Neural cell (in vitro differentiated cells): ENCODE measurements at regions not wholly inside any gene's neighbourhood (a gene's known extent, or its start where the extent isn't known, plus 50 kb on each side); places are given as distances from the start of the nearest gene placed in this dataset.

Experiments
- H2AFZ ChIP-seq: fragments of 200-600, 300-800 bp; sonication (generic), shearing (Covaris generic); 2 replicates; pipeline ENCODE4 v1.6.0; 2014; ENCODE audit warnings: low read depth, mild to moderate bottlenecking, antibody characterized with exemption, low read length, moderate library complexity
- H3F3A ChIP-seq: fragments of 200-600 bp; shearing (Covaris generic); 2 replicates; pipeline ENCODE4 v1.6.1; 2016; ENCODE audit warnings: mild to moderate bottlenecking, moderate library complexity, mixed read lengths, antibody characterized with exemption, low read length; ENCODE audit not compliant: insufficient read depth, poor library complexity, severe bottlenecking
- H3K27ac ChIP-seq: fragments of 200-600, 300-800 bp; sonication (generic), shearing (Covaris generic); 2 replicates; pipeline ENCODE4 v1.5.1; 2014; ENCODE audit warnings: mild to moderate bottlenecking, low read length, moderate library complexity
- H3K27me3 ChIP-seq: fragments of 300-800, 200-600 bp; sonication (generic), shearing (Covaris generic); 2 replicates; pipeline ENCODE4 v1.6.0; 2014; ENCODE audit warnings: mild to moderate bottlenecking, low read depth, low read length, moderate library complexity; ENCODE audit not compliant: insufficient read depth
- H3K36me3 ChIP-seq: fragments of 300-800, 200-600 bp; sonication (generic), shearing (Covaris generic); 2 replicates; pipeline ENCODE4 v1.5.1; 2014; ENCODE audit warnings: mild to moderate bottlenecking, antibody characterized with exemption, low read length, moderate library complexity; ENCODE audit not compliant: insufficient read depth
- H3K4me2 ChIP-seq: fragments of 300-800, 200-600 bp; sonication (generic), shearing (Covaris generic); 2 replicates; pipeline ENCODE4 v1.6.0; 2014; ENCODE audit warnings: mild to moderate bottlenecking, low read length
- H3K4me3 ChIP-seq: fragments of 300-800, 200-600 bp; sonication (generic), shearing (Covaris generic); 2 replicates; pipeline ENCODE4 v1.5.1; 2014; ENCODE audit warnings: mild to moderate bottlenecking, low read length, moderate library complexity
- H3K79me2 ChIP-seq: fragments of 200-600 bp; shearing (Covaris generic); replicated peaks from 2 replicates; pipeline ENCODE4 v1.6.0; 2014; ENCODE audit warnings: mild to moderate bottlenecking, low read length, moderate library complexity; ENCODE audit not compliant: insufficient read depth
- H3K9ac ChIP-seq: fragments of 300-800, 200-600 bp; sonication (generic), shearing (Covaris generic); 2 replicates; pipeline ENCODE4 v1.6.1; 2016; ENCODE audit warnings: mild to moderate bottlenecking, low read length, mixed read lengths
- H3K9me2 ChIP-seq: fragments of 200-600 bp; shearing (Covaris generic); 2 replicates; pipeline ENCODE4 v1.6.1; 2016; ENCODE audit warnings: mild to moderate bottlenecking, low read length, mixed read lengths; ENCODE audit not compliant: insufficient read depth
- H3K9me3 ChIP-seq: fragments of 200-600, 300-800 bp; sonication (generic), shearing (Covaris generic); 2 replicates; pipeline ENCODE4 v1.6.1; 2016; ENCODE audit warnings: mild to moderate bottlenecking, mixed run types, low read length, moderate library complexity, mixed read lengths
- H4K20me1 ChIP-seq: fragments of 200-600 bp; shearing (Covaris generic); 2 replicates; pipeline ENCODE4 v1.6.1; 2016; ENCODE audit warnings: mild to moderate bottlenecking, mixed run types; ENCODE audit not compliant: insufficient read depth
- CTCF ChIP-seq: fragments of 450-650 bp; IDR thresholded peaks from 2 replicates; pipeline ENCODE4 v1.5.1; 2014; ENCODE audit warnings: antibody characterized with exemption, mild to moderate bottlenecking, moderate library complexity; ENCODE audit not compliant: poor library complexity, severe bottlenecking
- EP300 ChIP-seq: fragments of 450-650 bp; conservative IDR thresholded peaks from 2 replicates; pipeline ENCODE4 v1.6.1; 2014; ENCODE audit warnings: antibody characterized with exemption, mild to moderate bottlenecking, moderate library complexity; ENCODE audit not compliant: poor library complexity, severe bottlenecking
- EZH2 ChIP-seq: fragments of 200-600, 300-800 bp; shearing (Covaris generic), sonication (generic); IDR thresholded peaks from 2 replicates; pipeline ENCODE4 v1.6.1; 2014; ENCODE audit warnings: antibody characterized with exemption, low read length, borderline replicate concordance, mild to moderate bottlenecking; ENCODE audit not compliant: insufficient read depth, poor library complexity, severe bottlenecking
- MXI1 ChIP-seq: fragments of 450-650 bp; conservative IDR thresholded peaks from 2 replicates; pipeline ENCODE4 v1.6.1; 2014; ENCODE audit warnings: antibody characterized with exemption, mild to moderate bottlenecking; ENCODE audit not compliant: poor library complexity, severe bottlenecking
- POLR2AphosphoS5 ChIP-seq: IDR thresholded peaks from 2 replicates; pipeline ENCODE4 v1.6.1; 2012
- RAD21 ChIP-seq: fragments of 450-650 bp; conservative IDR thresholded peaks from 2 replicates; pipeline ENCODE4 v1.6.1; 2014; ENCODE audit warnings: antibody characterized with exemption, mild to moderate bottlenecking, moderate library complexity
- REST ChIP-seq: IDR thresholded peaks from 2 replicates; pipeline ENCODE4 v1.6.1; 2012; ENCODE audit warnings: borderline replicate concordance
- SMC3 ChIP-seq: fragments of 450-650 bp; conservative IDR thresholded peaks from 2 replicates; pipeline ENCODE4 v1.6.1; 2014; ENCODE audit warnings: antibody characterized with exemption, mild to moderate bottlenecking, moderate library complexity; ENCODE audit not compliant: poor library complexity
- TAF1 ChIP-seq: IDR thresholded peaks from 2 replicates; pipeline ENCODE4 v1.6.1; 2012; ENCODE audit warnings: low read depth

- H3K4me2 ChIP-seq = no peak overlapping the region
- no peaks in the 10 kb centered on the region for H3F3A ChIP-seq
- H3K9me2 ChIP-seq = no peaks in the 10 kb centered on the region
- TF ChIP-seq SMC3 = no peak
- no peak for TF ChIP-seq TAF1
- no peak for TF ChIP-seq CTCF
- H3K79me2 ChIP-seq = no peaks in the 10 kb centered on the region
- H2AFZ ChIP-seq = no peak overlapping the region
- H3K36me3 ChIP-seq = no peaks in the 10 kb centered on the region
- H4K20me1 ChIP-seq = no peaks in the 10 kb centered on the region
- H3K4me3 ChIP-seq = no peak overlapping the region
- H3K9ac ChIP-seq = no peak overlapping the region
- H3K27me3 ChIP-seq = no peaks in the 10 kb centered on the region
- H3K27ac ChIP-seq = no peak overlapping the region
- H3K9me3 ChIP-seq = no peaks in the 10 kb centered on the region
Observed at GRCh38 chr14:66129224-66129623, 356.9 kb upstream of the CCDC196 start.

GRCh38 chr14:66131111-66131510 is 355.1 kb upstream of the CCDC196 start:
- no peak overlapping the region for H3K9ac ChIP-seq
- no peak overlapping the region for H3K27ac ChIP-seq
- no peaks in the 10 kb centered on the region for H3K9me2 ChIP-seq
- no peak for TF ChIP-seq MXI1
- no peak for TF ChIP-seq POLR2AphosphoS5
- TF ChIP-seq REST = no peak
- no peak for TF ChIP-seq CTCF
- no peak for TF ChIP-seq SMC3
- TF ChIP-seq RAD21 = no peak
- TF ChIP-seq TAF1 = no peak
- TF ChIP-seq EZH2 = no peak
- no peak for TF ChIP-seq EP300
- H3K4me2 ChIP-seq = no peak overlapping the region
- no peaks in the 10 kb centered on the region for H4K20me1 ChIP-seq
- H2AFZ ChIP-seq = no peak overlapping the region
- no peaks in the 10 kb centered on the region for H3K27me3 ChIP-seq
- H3K9me3 ChIP-seq = no peaks in the 10 kb centered on the region
- H3K79me2 ChIP-seq = no peaks in the 10 kb centered on the region
- no peaks in the 10 kb centered on the region for H3K36me3 ChIP-seq
- no peaks in the 10 kb centered on the region for H3F3A ChIP-seq
- no peak overlapping the region for H3K4me3 ChIP-seq
